Vagina (tissue), 2 donors: ENCODE measurements at regions not wholly inside any gene's neighbourhood (a gene's known extent, or its start where the extent isn't known, plus 50 kb on each side); places are given as distances from the start of the nearest gene placed in this dataset.
"Not testable (repeated sequence)": the region's sequence is repeated elsewhere in the genome, so short reads cannot be mapped to it uniquely, and the experiment has no call there.

Experiments used
- DNase-seq, 2 donors: peaks; one replicate each; pipeline ENCODE4 v3.0.0-alpha.2; 2017; ENCODE audit errors: extremely low spot score in 2 of 2
- H3K27ac ChIP-seq: fragments of 200-600 bp; sonication (generic); one replicate; pipeline ENCODE4 v1.5.1; 2019
- H3K27me3 ChIP-seq: fragments of 200-600 bp; sonication (generic); one replicate; pipeline ENCODE4 v1.5.1; 2019
- H3K36me3 ChIP-seq, 2 donors: fragments of 200-600 bp; sonication (generic); one replicate each; pipeline ENCODE4 v1.5.1; 2017 to 2019
- H3K4me1 ChIP-seq: fragments of 200-600 bp; sonication (generic); one replicate; pipeline ENCODE4 v1.5.1; 2019
- H3K4me3 ChIP-seq, 2 donors: fragments of 200-600 bp; sonication (generic); 1 replicate in 1 of 2; 2 replicates in 1 of 2; pipeline ENCODE4 v1.5.1; 2016 to 2019
- H3K9me3 ChIP-seq: fragments of 200-600 bp; sonication (generic); one replicate; pipeline ENCODE4 v1.5.1; 2019
- POLR2A ChIP-seq, 2 donors: fragments of 450-650 bp; IDR thresholded peaks; one replicate each; pipeline ENCODE4 v1.6.1; 2017; ENCODE audit warnings: antibody characterized with exemption in 2 of 2, mild to moderate bottlenecking in 2 of 2, moderate library complexity in 2 of 2
- POLR2AphosphoS5 ChIP-seq, 2 donors: sonication (generic); formaldehyde crosslinking; IDR thresholded peaks; one replicate each; pipeline ENCODE4 v1.9.0; 2017; ENCODE audit warnings: antibody characterized with exemption in 2 of 2, mild to moderate bottlenecking in 2 of 2, low read depth in 1 of 2; ENCODE audit not compliant: insufficient read depth in 1 of 2
- intact Hi-C: fragments of 100-400 bp; cut with DNase I; formaldehyde crosslinking; loops from one replicate; pipeline ENCODE4 v1.15.1; 2023
- TF ChIP-seq, protein P1 (sequence below), 3 experiments: fragments of 450-650 bp in 2 of 3; fragments of 200-600 bp in 1 of 3; sonication (generic) in 1 of 3; IDR thresholded peaks; one replicate each; pipeline ENCODE4 v1.5.1; 2017 to 2019; ENCODE audit warnings: antibody characterized with exemption in 3 of 3, mild to moderate bottlenecking in 2 of 3, moderate library complexity in 2 of 3

- H3K4me1 ChIP-seq = no peaks in the 10 kb centered on the region
- no peak overlapping the region for H3K27ac ChIP-seq
- H3K9me3 ChIP-seq = no peaks in the 10 kb centered on the region
- TF ChIP-seq POLR2AphosphoS5 (IDR thresholded peaks at IDR 0.05; ENCODE audit: insufficient read depth in 1 of 2, low read depth in 1 of 2) = no peak
- no peak for TF ChIP-seq POLR2A (IDR thresholded peaks at IDR 0.05)
- TF ChIP-seq, protein P1, sequence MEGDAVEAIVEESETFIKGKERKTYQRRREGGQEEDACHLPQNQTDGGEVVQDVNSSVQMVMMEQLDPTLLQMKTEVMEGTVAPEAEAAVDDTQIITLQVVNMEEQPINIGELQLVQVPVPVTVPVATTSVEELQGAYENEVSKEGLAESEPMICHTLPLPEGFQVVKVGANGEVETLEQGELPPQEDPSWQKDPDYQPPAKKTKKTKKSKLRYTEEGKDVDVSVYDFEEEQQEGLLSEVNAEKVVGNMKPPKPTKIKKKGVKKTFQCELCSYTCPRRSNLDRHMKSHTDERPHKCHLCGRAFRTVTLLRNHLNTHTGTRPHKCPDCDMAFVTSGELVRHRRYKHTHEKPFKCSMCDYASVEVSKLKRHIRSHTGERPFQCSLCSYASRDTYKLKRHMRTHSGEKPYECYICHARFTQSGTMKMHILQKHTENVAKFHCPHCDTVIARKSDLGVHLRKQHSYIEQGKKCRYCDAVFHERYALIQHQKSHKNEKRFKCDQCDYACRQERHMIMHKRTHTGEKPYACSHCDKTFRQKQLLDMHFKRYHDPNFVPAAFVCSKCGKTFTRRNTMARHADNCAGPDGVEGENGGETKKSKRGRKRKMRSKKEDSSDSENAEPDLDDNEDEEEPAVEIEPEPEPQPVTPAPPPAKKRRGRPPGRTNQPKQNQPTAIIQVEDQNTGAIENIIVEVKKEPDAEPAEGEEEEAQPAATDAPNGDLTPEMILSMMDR (IDR thresholded peaks at IDR 0.05) = no peak
- no peaks in the 10 kb centered on the region for H3K36me3 ChIP-seq
- no peak for DNase-seq
- intact Hi-C loops = no loop called here
- H3K27me3 ChIP-seq = no peaks in the 10 kb centered on the region
- no peak overlapping the region for H3K4me3 ChIP-seq
Measured at GRCh38 chrX:151042842-151043241, 59.7 kb downstream of the HMGB3 start.

GRCh38 chrX:151066373-151066772 lies 83.2 kb downstream of the HMGB3 start:
- intact Hi-C loops, H3K9me3 ChIP-seq, H3K27me3 ChIP-seq, DNase-seq, H3K36me3 ChIP-seq, H3K27ac ChIP-seq, H3K4me3 ChIP-seq, H3K4me1 ChIP-seq: not testable (repeated sequence)

DNA sequence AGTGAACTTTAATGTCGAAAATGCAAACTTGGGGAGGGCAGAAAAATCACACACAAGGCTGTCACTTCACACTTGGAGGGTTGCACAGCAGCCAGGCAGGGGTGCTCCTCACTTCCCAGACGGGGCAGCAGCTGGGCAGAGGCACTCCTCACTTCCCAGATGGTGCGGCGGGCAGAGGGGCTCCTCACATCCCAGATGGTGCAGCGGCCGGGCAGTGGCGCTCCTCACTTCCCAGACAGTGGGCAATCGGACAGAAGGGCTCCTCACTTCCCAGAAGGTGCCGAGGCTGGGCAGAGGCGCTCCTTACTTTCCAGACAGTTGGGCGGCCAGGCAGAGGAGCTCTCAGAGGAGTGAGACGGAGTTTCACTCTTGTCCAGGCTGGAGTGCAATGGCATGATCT lies 90.6 kb downstream of the HMGB3 start:
- Histone ChIP-seq H3K4me3 (no peak overlapping the region), H3K9me3 (no peaks in the 10 kb centered on the region), H3K4me1 (no peaks in the 10 kb centered on the region), H3K27me3 (no peaks in the 10 kb centered on the region), H3K36me3 (no peaks in the 10 kb centered on the region), H3K27ac (no peak overlapping the region)
- no peak for DNase-seq
- TF ChIP-seq POLR2AphosphoS5 (IDR thresholded peaks at IDR 0.05; ENCODE audit: insufficient read depth in 1 of 2, low read depth in 1 of 2) (no peak), POLR2A (IDR thresholded peaks at IDR 0.05) (no peak)
- TF ChIP-seq, protein P1 (IDR thresholded peaks at IDR 0.05) = no peak
- intact Hi-C loops = no loop called here

- Histone ChIP-seq H3K27me3 (no peaks in the 10 kb centered on the region), H3K4me3 (no peak overlapping the region), H3K36me3 (no peaks in the 10 kb centered on the region), H3K9me3 (no peaks in the 10 kb centered on the region), H3K27ac (no peak overlapping the region), H3K4me1 (peaks cover 5% of the 10 kb centered on the region)
- TF ChIP-seq POLR2AphosphoS5 (IDR thresholded peaks at IDR 0.05; ENCODE audit: insufficient read depth in 1 of 2, low read depth in 1 of 2) = no peak
- TF ChIP-seq, protein P1 (IDR thresholded peaks at IDR 0.05) = no peak
- no peak for TF ChIP-seq POLR2A (IDR thresholded peaks at IDR 0.05)
- intact Hi-C loops = loop anchor here (5.0 kb wide), 1 partner anchor 309 kb away; no protein-coding TSS in a partner anchor
- no peak for DNase-seq
Measured at GRCh38 chrX:151081016-151081415, 95.4 kb upstream of the GPR50 start.

- peaks cover 5% of the 10 kb centered on the region for H3K4me1 ChIP-seq
- intact Hi-C loops = loop anchor here (5.0 kb wide), 1 partner anchor 310 kb away; no protein-coding TSS in a partner anchor
- peak overlapping the region in 1 of 2 donors; percentile 31 for H3K4me3 ChIP-seq
Measured at GRCh38 chrX:151082077-151082948, 94.1 kb upstream of the GPR50 start.

More at GRCh38 chrX:151082077-151082948, 94.1 kb upstream of the GPR50 start:
- no peaks in the 10 kb centered on the region for H3K27me3 ChIP-seq
- no peak for DNase-seq
- H3K27ac ChIP-seq = no peak overlapping the region
- no peak for TF ChIP-seq POLR2AphosphoS5 (IDR thresholded peaks at IDR 0.05; ENCODE audit: insufficient read depth in 1 of 2, low read depth in 1 of 2)
- TF ChIP-seq, protein P1 (IDR thresholded peaks at IDR 0.05) = peak in 2 of 3 experiments; percentile 67 to 76
- no peaks in the 10 kb centered on the region for H3K9me3 ChIP-seq
- no peaks in the 10 kb centered on the region for H3K36me3 ChIP-seq
